K562 (cell line): ENCODE measurements at regions not wholly inside any gene's neighbourhood (a gene's known extent, or its start where the extent isn't known, plus 50 kb on each side); places are given as distances from the start of the nearest gene placed in this dataset.

ENCODE experiments used
- ARNT ChIP-seq, 2 experiments: fragments of 450-650 bp; IDR thresholded peaks; 2 replicates each; pipeline ENCODE4 v1.6.1; 2016; ENCODE audit warnings: mild to moderate bottlenecking in 1 of 2
- BCOR ChIP-seq: fragments of 450-650 bp; IDR thresholded peaks from 2 replicates; pipeline ENCODE4 v1.6.1; 2016
- BHLHE40 ChIP-seq: IDR thresholded peaks from 2 replicates; pipeline ENCODE4 v1.6.1; 2011; ENCODE audit warnings: low read length, improper control_type of control experiment
- BRD9 ChIP-seq: fragments of 450-650 bp; IDR thresholded peaks from 2 replicates; pipeline ENCODE4 v1.6.1; 2018; ENCODE audit warnings: low read depth; ENCODE audit not compliant: partially characterized antibody
- CBFB ChIP-seq: sonication (generic); formaldehyde crosslinking; IDR thresholded peaks from 2 replicates; pipeline ENCODE4 v1.4.0; 2020; ENCODE audit warnings: mild to moderate bottlenecking, missing genetic modification reagents
- CGGBP1 ChIP-seq: fragments of 250-450 bp; sonication (Bioruptor Pico); IDR thresholded peaks from 2 replicates; pipeline ENCODE4 v1.9.0; 2021; ENCODE audit warnings: mild to moderate bottlenecking
- CREB3 ChIP-seq: fragments of 450-650 bp; conservative IDR thresholded peaks from 2 replicates; pipeline ENCODE4 v1.6.1; 2016; ENCODE audit warnings: missing genetic modification characterization, low read depth, mild to moderate bottlenecking, missing compliant biosample characterization, moderate library complexity
- DDX20 ChIP-seq: fragments of 450-650 bp; IDR thresholded peaks from 2 replicates; pipeline ENCODE4 v1.6.1; 2016; ENCODE audit warnings: missing genetic modification characterization, low read depth, mild to moderate bottlenecking, missing compliant biosample characterization, moderate library complexity
- DIDO1 ChIP-seq: fragments of 450-650 bp; IDR thresholded peaks from 2 replicates; pipeline ENCODE4 v1.6.1; 2016; ENCODE audit warnings: low read depth, missing biosample characterization, missing genetic modification characterization
- DPF2 ChIP-seq: fragments of 450-650 bp; IDR thresholded peaks from 2 replicates; pipeline ENCODE4 v1.6.1; 2016
- FOXJ2 ChIP-seq: fragments of 200-800 bp; sonication (Bioruptor generic); IDR thresholded peaks from 2 replicates; pipeline ENCODE4 v1.6.1; 2016; ENCODE audit warnings: missing genetic modification characterization, missing compliant biosample characterization
- KDM1A ChIP-seq, 2 experiments: fragments of 450-650 bp; IDR thresholded peaks; 2 replicates each; pipeline ENCODE4 v1.6.1; 2016; ENCODE audit warnings: mild to moderate bottlenecking in 2 of 2
- MAZ ChIP-seq, 2 experiments: fragments of 450-650 bp in 1 of 2; sonication (generic) in 1 of 2; formaldehyde crosslinking; IDR thresholded peaks in 1 of 2; conservative IDR thresholded peaks in 1 of 2; 2 replicates each; pipeline versions ENCODE4 v1.4.0 to v1.5.0; 2020; ENCODE audit warnings: mild to moderate bottlenecking in 1 of 2, missing genetic modification reagents in 1 of 2
- NUFIP1 ChIP-seq: fragments of 450-650 bp; IDR thresholded peaks from 2 replicates; pipeline ENCODE4 v1.6.1; 2018; ENCODE audit not compliant: partially characterized antibody
- PTBP1 ChIP-seq: fragments of 200-400 bp; formaldehyde crosslinking; IDR thresholded peaks from 2 replicates; pipeline ENCODE4 v1.6.1; 2017; ENCODE audit warnings: low read depth, low read length
- PTTG1 ChIP-seq: fragments of 450-650 bp; IDR thresholded peaks from 2 replicates; pipeline ENCODE4 v1.6.1; 2016; ENCODE audit warnings: low read depth, mild to moderate bottlenecking, missing genetic modification characterization, missing compliant biosample characterization
- RERE ChIP-seq: sonication (generic); formaldehyde crosslinking; IDR thresholded peaks from 2 replicates; pipeline ENCODE4 v1.8.0; 2023; ENCODE audit warnings: missing genetic modification reagents, mild to moderate bottlenecking, borderline replicate concordance
- SIRT6 ChIP-seq: IDR thresholded peaks from one replicate; pipeline ENCODE4 v1.6.1; 2012; ENCODE audit warnings: low read depth, mild to moderate bottlenecking, control low read depth, inconsistent platforms, low read length, moderate library complexity
- TEAD4 ChIP-seq, 2 experiments: sonication (generic) in 1 of 2; formaldehyde crosslinking in 1 of 2; IDR thresholded peaks; 2 replicates each; pipeline versions ENCODE4 v1.6.1 to v1.8.0; 2012 to 2022; ENCODE audit warnings: borderline replicate concordance in 1 of 2, inconsistent platforms in 1 of 2, low read length in 1 of 2, mild to moderate bottlenecking in 1 of 2, missing genetic modification reagents in 1 of 2
- ZFP30 ChIP-seq: fragments of 250-450 bp; sonication (Bioruptor Pico); IDR thresholded peaks from 2 replicates; pipeline ENCODE4 v1.8.0; 2022; ENCODE audit warnings: moderate library complexity, mild to moderate bottlenecking, inconsistent platforms, borderline replicate concordance
- ZNF696 ChIP-seq: fragments of 250-450 bp; sonication (Bioruptor Pico); conservative IDR thresholded peaks from 2 replicates; pipeline ENCODE4 v1.4.0; 2020; ENCODE audit warnings: mild to moderate bottlenecking, moderate library complexity
- ZNF75A ChIP-seq: fragments of 450-650 bp; formaldehyde crosslinking; IDR thresholded peaks from 2 replicates; pipeline ENCODE4 v1.4.0; 2020; ENCODE audit warnings: mild to moderate bottlenecking

- TF ChIP-seq DPF2 (peak; percentile 96), ZFP30 (no peak), TEAD4 (IDR thresholded peaks at IDR 0.05; ENCODE audit: low read length) (peak; percentile 96), TEAD4 (CRISPR knock-in tag; IDR thresholded peaks at IDR 0.05; ENCODE audit: borderline replicate concordance) (no peak), ZNF75A (CRISPR knock-in tag) (no peak), BHLHE40 (no peak), DDX20 (tag) (no peak), PTTG1 (tag) (0 out of 2 replicates have a peak, but pooled peaks have one; percentile 22), CBFB (CRISPR knock-in tag) (no peak), KDM1A (IDR thresholded peaks at IDR 0.05) (peak; percentile 63 to 74), CREB3 (tag) (peak; percentile 82), NUFIP1 (no peak), PTBP1 (no peak), RERE (no peak), MAZ (CRISPR knock-in tag; conservative IDR thresholded peaks at IDR 0.05 in 1 of 2, IDR thresholded peaks at IDR 0.05 in 1 of 2) (peak in 1 of 2 experiments; percentile 32; a peak in 1 of 4 replicates), BCOR (peak; percentile 54), ZNF696 (CRISPR knock-in tag) (no peak), DIDO1 (no peak), BRD9 (peak; percentile 31), ARNT (IDR thresholded peaks at IDR 0.05) (peak; percentile 36 to 94; a peak in 2 of 4 replicates), CGGBP1 (CRISPR knock-in tag) (no peak), FOXJ2 (peak; percentile 90), SIRT6 (no peak)
Observed at GRCh38 chr1:147377263-147378246, 135.1 kb downstream of the CHD1L start (continued).
